K562 (cell line): ENCODE measurements at regions not wholly inside any gene's neighbourhood (a gene's known extent, or its start where the extent isn't known, plus 50 kb on each side); places are given as distances from the start of the nearest gene placed in this dataset.

Source experiments
- EZH2 ChIP-seq: IDR thresholded peaks from 2 replicates; pipeline ENCODE4 v1.6.1; 2012; ENCODE audit warnings: low read depth, mild to moderate bottlenecking, inconsistent platforms, low read length, borderline replicate concordance
- GATAD2B ChIP-seq: fragments of 450-650 bp; IDR thresholded peaks from 2 replicates; pipeline ENCODE4 v1.6.1; 2017; ENCODE audit warnings: mild to moderate bottlenecking, borderline replicate concordance
- HDAC2 ChIP-seq: fragments of 450-650 bp; IDR thresholded peaks from 2 replicates; pipeline ENCODE4 v1.6.1; 2016; ENCODE audit warnings: mild to moderate bottlenecking
- NRF1 ChIP-seq, 2 experiments: fragments of 450-650 bp; IDR thresholded peaks in 1 of 2; conservative IDR thresholded peaks in 1 of 2; 2 replicates each; pipeline ENCODE4 v1.6.1; 2014; ENCODE audit warnings: mild to moderate bottlenecking in 2 of 2
- POLR2AphosphoS5 ChIP-seq: IDR thresholded peaks from 2 replicates; pipeline ENCODE4 v1.6.1; 2011; ENCODE audit warnings: mild to moderate bottlenecking, low read depth, low read length, moderate library complexity; ENCODE audit not compliant: control insufficient read depth, insufficient read depth
- SAFB2 ChIP-seq: fragments of 200-400 bp; formaldehyde crosslinking; IDR thresholded peaks from 2 replicates; pipeline ENCODE4 v1.6.1; 2018; ENCODE audit warnings: borderline replicate concordance, low read length, low read depth, moderate library complexity; ENCODE audit not compliant: severe bottlenecking
- ZBTB26 ChIP-seq: fragments of 450-650 bp; formaldehyde crosslinking; IDR thresholded peaks from 2 replicates; pipeline ENCODE4 v1.4.0; 2022; ENCODE audit warnings: missing genetic modification characterization
- ZFX ChIP-seq: sonication (generic); formaldehyde crosslinking; IDR thresholded peaks from 2 replicates; pipeline ENCODE4 v1.8.0; 2022; ENCODE audit warnings: mild to moderate bottlenecking, missing genetic modification reagents, moderate library complexity
- TF ChIP-seq, protein P1 (sequence below): sonication (generic); formaldehyde crosslinking; IDR thresholded peaks from 2 replicates; pipeline ENCODE4 v1.8.0; 2023; ENCODE audit warnings: missing genetic modification reagents, mild to moderate bottlenecking, borderline replicate concordance

DNA sequence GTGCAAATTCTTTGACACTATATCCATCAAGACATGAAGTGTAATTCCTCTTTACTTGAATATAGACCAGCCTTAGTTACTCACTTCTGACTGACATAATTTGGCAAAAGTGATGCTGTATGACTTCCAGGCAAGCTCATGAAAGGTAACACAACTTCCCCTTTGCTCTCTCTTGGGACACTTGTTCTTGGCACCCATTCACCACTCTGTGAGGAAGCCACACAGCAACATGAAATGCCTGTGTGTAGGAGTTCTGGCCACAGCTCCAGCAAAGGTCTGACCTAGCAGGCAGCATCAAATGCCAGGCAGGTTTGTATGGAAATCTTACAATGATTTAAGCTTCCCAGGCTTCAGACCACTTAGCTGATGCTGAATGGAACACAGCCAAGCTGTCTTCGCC is 280.3 kb downstream of the PDHA2 start:
- TF ChIP-seq GATAD2B = no peak
- TF ChIP-seq, protein P1, sequence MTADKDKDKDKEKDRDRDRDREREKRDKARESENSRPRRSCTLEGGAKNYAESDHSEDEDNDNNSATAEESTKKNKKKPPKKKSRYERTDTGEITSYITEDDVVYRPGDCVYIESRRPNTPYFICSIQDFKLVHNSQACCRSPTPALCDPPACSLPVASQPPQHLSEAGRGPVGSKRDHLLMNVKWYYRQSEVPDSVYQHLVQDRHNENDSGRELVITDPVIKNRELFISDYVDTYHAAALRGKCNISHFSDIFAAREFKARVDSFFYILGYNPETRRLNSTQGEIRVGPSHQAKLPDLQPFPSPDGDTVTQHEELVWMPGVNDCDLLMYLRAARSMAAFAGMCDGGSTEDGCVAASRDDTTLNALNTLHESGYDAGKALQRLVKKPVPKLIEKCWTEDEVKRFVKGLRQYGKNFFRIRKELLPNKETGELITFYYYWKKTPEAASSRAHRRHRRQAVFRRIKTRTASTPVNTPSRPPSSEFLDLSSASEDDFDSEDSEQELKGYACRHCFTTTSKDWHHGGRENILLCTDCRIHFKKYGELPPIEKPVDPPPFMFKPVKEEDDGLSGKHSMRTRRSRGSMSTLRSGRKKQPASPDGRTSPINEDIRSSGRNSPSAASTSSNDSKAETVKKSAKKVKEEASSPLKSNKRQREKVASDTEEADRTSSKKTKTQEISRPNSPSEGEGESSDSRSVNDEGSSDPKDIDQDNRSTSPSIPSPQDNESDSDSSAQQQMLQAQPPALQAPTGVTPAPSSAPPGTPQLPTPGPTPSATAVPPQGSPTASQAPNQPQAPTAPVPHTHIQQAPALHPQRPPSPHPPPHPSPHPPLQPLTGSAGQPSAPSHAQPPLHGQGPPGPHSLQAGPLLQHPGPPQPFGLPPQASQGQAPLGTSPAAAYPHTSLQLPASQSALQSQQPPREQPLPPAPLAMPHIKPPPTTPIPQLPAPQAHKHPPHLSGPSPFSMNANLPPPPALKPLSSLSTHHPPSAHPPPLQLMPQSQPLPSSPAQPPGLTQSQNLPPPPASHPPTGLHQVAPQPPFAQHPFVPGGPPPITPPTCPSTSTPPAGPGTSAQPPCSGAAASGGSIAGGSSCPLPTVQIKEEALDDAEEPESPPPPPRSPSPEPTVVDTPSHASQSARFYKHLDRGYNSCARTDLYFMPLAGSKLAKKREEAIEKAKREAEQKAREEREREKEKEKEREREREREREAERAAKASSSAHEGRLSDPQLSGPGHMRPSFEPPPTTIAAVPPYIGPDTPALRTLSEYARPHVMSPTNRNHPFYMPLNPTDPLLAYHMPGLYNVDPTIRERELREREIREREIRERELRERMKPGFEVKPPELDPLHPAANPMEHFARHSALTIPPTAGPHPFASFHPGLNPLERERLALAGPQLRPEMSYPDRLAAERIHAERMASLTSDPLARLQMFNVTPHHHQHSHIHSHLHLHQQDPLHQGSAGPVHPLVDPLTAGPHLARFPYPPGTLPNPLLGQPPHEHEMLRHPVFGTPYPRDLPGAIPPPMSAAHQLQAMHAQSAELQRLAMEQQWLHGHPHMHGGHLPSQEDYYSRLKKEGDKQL (CRISPR knock-in tag) = no peak
- TF ChIP-seq SAFB2 = no peak
- TF ChIP-seq EZH2 = no peak
- TF ChIP-seq NRF1 (conservative IDR thresholded peaks at IDR 0.05 in 1 of 2, IDR thresholded peaks at IDR 0.05 in 1 of 2) = no peak
- TF ChIP-seq ZFX = no peak
- TF ChIP-seq POLR2AphosphoS5 = no peak
- no peak for TF ChIP-seq HDAC2
- TF ChIP-seq ZBTB26 = no peak
